ENCODE measurements at regions not wholly inside any gene's neighbourhood (a gene's known extent, or its start where the extent isn't known, plus 50 kb on each side); places are given as distances from the start of the nearest gene placed in this dataset.

DNA sequence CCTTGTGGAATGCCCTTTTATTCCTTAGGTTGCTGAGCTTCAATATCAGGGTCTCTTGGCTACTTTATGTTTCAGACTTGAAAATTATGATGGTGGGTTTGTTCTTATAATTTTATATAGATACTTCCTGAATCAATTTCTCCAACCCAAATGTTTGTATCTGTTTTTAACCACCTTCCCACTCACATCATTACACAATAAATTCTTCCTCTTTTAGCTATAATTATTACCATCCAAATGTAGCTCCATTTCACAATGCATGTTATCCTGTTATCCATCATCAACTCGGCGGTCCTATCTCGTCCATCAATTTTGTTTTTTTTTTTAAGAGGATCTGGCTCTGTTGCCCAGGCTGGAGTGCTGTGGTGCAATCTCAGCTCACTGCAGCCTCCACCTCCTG, 357.6 kb upstream of the ZP4 start:
- Histone ChIP-seq H3K27ac (ENCODE audit: low read depth in 1 of 2, low read length in 1 of 2) (no peak overlapping the region), H3K4me3 (ENCODE audit: low read length in 2 of 2) (no peak overlapping the region), H3K27me3 (ENCODE audit: control insufficient read depth in 2 of 2, insufficient read depth in 1 of 2, low read length in 1 of 2) (no peaks in the 10 kb centered on the region), H3K9me3 (ENCODE audit: control insufficient read depth in 2 of 2, insufficient read depth in 1 of 2, low read length in 1 of 2) (no peaks in the 10 kb centered on the region), H3K36me3 (ENCODE audit: control insufficient read depth in 2 of 2, insufficient read depth in 2 of 2, low read length in 1 of 2) (no peaks in the 10 kb centered on the region), H3K4me1 (ENCODE audit: control insufficient read depth in 2 of 2, insufficient read depth in 2 of 2, low read length in 2 of 2) (no peaks in the 10 kb centered on the region)
- DNase-seq (ENCODE audit: low read depth in 6 of 9, low spot score in 9 of 9): no peak
- 95% methylated on average over 3 of the region's 3 CpGs for WGBS

DNA sequence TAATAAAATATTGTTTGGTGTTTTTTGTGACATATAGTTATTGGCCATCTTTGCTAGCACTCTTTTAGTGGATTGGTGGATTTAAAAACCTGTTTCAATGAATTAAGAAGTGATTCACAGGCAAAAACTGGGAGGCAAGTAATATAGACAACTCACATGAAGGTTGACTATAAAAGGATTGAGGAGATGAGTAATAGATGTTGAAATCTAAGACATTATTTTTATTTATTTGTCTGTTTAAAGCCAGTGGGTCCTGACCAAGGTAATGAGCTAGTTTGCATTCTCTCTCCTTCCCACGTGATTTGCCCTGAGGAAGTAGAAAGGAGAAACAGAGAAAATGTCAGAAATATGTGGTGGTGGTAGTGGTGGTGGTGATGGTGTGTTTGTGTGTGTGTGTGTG, 351.5 kb upstream of the ZP4 start:
- Histone ChIP-seq H3K36me3 (ENCODE audit: control insufficient read depth in 2 of 2, insufficient read depth in 2 of 2, low read length in 1 of 2) (no peaks in the 10 kb centered on the region), H3K9me3 (ENCODE audit: control insufficient read depth in 2 of 2, insufficient read depth in 1 of 2, low read length in 1 of 2) (no peaks in the 10 kb centered on the region), H3K27ac (ENCODE audit: low read depth in 1 of 2, low read length in 1 of 2) (no peak overlapping the region), H3K4me3 (ENCODE audit: low read length in 2 of 2) (no peak overlapping the region), H3K27me3 (ENCODE audit: control insufficient read depth in 2 of 2, insufficient read depth in 1 of 2, low read length in 1 of 2) (no peaks in the 10 kb centered on the region), H3K4me1 (ENCODE audit: control insufficient read depth in 2 of 2, insufficient read depth in 2 of 2, low read length in 2 of 2) (no peaks in the 10 kb centered on the region)
- DNase-seq (ENCODE audit: low read depth in 6 of 9, low spot score in 9 of 9): no peak
- WGBS: 77% methylated on average over 1 of the region's 1 CpG

DNA sequence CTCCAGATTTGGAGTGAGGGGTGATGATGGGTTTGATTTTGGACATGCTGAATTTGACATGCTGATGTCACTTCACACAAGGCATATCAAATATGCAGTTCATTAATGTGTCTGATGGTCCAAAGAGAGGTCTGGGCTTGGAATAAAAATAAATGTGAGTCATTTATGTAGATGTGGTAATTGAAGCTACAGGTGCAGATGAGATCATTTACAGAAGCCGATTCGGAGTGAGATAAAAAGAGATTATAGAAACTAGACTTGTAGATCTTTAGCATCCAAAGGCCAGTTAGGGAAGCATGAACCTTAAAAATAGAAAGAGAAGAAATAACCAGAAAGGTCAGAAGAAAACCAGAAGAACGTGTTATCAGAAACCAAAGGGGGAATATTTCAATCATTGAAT, 350.9 kb upstream of the ZP4 start:
- Histone ChIP-seq H3K9me3 (ENCODE audit: control insufficient read depth in 2 of 2, insufficient read depth in 1 of 2, low read length in 1 of 2) (no peaks in the 10 kb centered on the region), H3K27ac (ENCODE audit: low read depth in 1 of 2, low read length in 1 of 2) (no peak overlapping the region), H3K4me3 (ENCODE audit: low read length in 2 of 2) (no peak overlapping the region), H3K36me3 (ENCODE audit: control insufficient read depth in 2 of 2, insufficient read depth in 2 of 2, low read length in 1 of 2) (no peaks in the 10 kb centered on the region), H3K27me3 (ENCODE audit: control insufficient read depth in 2 of 2, insufficient read depth in 1 of 2, low read length in 1 of 2) (no peaks in the 10 kb centered on the region), H3K4me1 (ENCODE audit: control insufficient read depth in 2 of 2, insufficient read depth in 2 of 2, low read length in 2 of 2) (no peaks in the 10 kb centered on the region)
- DNase-seq (ENCODE audit: low read depth in 6 of 9, low spot score in 9 of 9): no peak
- WGBS: 93% methylated on average over 3 of the region's 3 CpGs

DNA sequence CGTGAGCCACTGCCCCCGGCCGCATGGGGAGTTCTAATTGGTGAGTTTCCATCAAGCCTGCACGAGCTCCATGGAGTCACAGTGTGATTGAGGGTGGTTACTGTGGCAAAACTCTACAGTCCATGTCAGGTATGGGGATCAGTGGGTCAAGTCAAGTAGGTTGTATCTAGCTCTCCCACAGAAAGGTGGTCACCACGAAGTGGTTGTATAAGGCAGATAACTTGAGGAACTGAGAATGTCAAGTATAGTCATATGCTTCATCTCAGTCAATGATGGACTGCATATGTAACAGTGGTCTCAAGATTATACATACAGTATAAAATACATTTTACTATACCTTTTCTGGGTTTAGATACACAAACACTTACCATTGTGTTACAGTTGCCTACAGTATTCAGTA, 348.6 kb upstream of the ZP4 start:
- no peak overlapping the region for H3K4me3 ChIP-seq (ENCODE audit: low read length in 2 of 2)
- no peaks in the 10 kb centered on the region for H3K9me3 ChIP-seq (ENCODE audit: control insufficient read depth in 2 of 2, insufficient read depth in 1 of 2, low read length in 1 of 2)
- no peaks in the 10 kb centered on the region for H3K4me1 ChIP-seq (ENCODE audit: control insufficient read depth in 2 of 2, insufficient read depth in 2 of 2, low read length in 2 of 2)
- 96% methylated on average over 5 of the region's 5 CpGs for WGBS
- no peak for DNase-seq (ENCODE audit: low read depth in 6 of 9, low spot score in 9 of 9)
- no peaks in the 10 kb centered on the region for H3K27me3 ChIP-seq (ENCODE audit: control insufficient read depth in 2 of 2, insufficient read depth in 1 of 2, low read length in 1 of 2)
- H3K27ac ChIP-seq (ENCODE audit: low read depth in 1 of 2, low read length in 1 of 2): no peak overlapping the region
- H3K36me3 ChIP-seq (ENCODE audit: control insufficient read depth in 2 of 2, insufficient read depth in 2 of 2, low read length in 1 of 2): no peaks in the 10 kb centered on the region

DNA sequence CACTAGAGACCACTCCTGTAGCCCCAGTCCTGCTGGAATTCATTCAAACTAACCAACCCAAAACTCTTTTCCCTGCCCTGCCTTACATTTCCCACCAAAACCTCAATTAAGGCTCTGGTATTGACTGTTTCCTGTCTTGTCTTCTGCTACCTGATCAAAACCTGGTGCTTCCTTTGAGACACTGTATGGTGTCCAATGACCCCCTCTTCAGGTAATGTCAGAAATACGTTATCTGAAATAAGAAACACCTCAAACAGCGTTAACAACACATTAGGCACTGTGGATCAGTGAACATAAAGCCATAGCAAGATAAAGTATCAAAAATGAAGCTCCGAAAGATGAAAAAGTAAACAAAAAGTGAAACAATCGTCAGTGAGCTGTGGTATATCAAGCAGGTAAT, 343.2 kb upstream of the ZP4 start:
- whole genome bisulfite sequencing: 80% methylated on average over 4 of the region's 4 CpGs
- Histone ChIP-seq H3K4me1 (ENCODE audit: control insufficient read depth in 2 of 2, insufficient read depth in 2 of 2, low read length in 2 of 2) (no peaks in the 10 kb centered on the region), H3K9me3 (ENCODE audit: control insufficient read depth in 2 of 2, insufficient read depth in 1 of 2, low read length in 1 of 2) (no peaks in the 10 kb centered on the region), H3K27ac (ENCODE audit: low read depth in 1 of 2, low read length in 1 of 2) (no peak overlapping the region), H3K4me3 (ENCODE audit: low read length in 2 of 2) (no peak overlapping the region), H3K36me3 (ENCODE audit: control insufficient read depth in 2 of 2, insufficient read depth in 2 of 2, low read length in 1 of 2) (no peaks in the 10 kb centered on the region), H3K27me3 (ENCODE audit: control insufficient read depth in 2 of 2, insufficient read depth in 1 of 2, low read length in 1 of 2) (no peaks in the 10 kb centered on the region)
- DNase-seq (ENCODE audit: low read depth in 6 of 9, low spot score in 9 of 9): no peak

DNA sequence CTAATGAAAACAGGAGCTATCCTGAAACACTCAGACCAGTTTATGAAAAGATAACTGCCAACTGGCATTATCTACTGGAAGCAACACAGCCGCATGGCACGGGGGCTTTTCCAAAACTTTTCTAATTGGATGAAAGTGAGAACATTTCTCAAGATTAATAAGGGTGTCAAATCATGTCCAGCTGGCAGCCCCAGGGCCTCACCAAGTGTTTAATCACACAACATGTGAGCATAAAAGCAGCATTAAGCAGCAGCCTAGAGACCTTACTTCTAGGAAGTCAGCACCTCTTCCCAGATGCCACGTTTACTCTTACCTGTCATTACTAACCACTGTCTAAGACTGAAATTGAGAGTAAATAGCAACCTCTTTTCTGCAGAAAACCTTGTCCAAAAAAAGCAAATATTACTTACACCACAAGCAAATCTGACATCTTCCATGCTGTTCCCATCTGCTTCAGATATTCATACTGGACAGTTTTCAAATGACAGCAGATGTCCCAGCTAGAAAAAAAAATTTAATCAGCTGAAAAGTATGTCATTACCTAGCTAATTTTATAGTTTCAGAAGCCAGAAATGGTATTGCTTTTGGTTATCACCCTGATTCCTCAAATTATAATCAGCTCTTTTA, 341.5 kb upstream of the ZP4 start:
- no peaks in the 10 kb centered on the region for H3K27me3 ChIP-seq (ENCODE audit: control insufficient read depth in 2 of 2, insufficient read depth in 1 of 2, low read length in 1 of 2)
- no peak overlapping the region for H3K27ac ChIP-seq (ENCODE audit: low read depth in 1 of 2, low read length in 1 of 2)
- WGBS: 95% methylated on average over 3 of the region's 3 CpGs
- H3K4me3 ChIP-seq (ENCODE audit: low read length in 2 of 2): no peak overlapping the region
- H3K36me3 ChIP-seq (ENCODE audit: control insufficient read depth in 2 of 2, insufficient read depth in 2 of 2, low read length in 1 of 2): no peaks in the 10 kb centered on the region
- no peaks in the 10 kb centered on the region for H3K4me1 ChIP-seq (ENCODE audit: control insufficient read depth in 2 of 2, insufficient read depth in 2 of 2, low read length in 2 of 2)
- no peaks in the 10 kb centered on the region for H3K9me3 ChIP-seq (ENCODE audit: control insufficient read depth in 2 of 2, insufficient read depth in 1 of 2, low read length in 1 of 2)
- DNase-seq (ENCODE audit: low read depth in 6 of 9, low spot score in 9 of 9): no peak

DNA sequence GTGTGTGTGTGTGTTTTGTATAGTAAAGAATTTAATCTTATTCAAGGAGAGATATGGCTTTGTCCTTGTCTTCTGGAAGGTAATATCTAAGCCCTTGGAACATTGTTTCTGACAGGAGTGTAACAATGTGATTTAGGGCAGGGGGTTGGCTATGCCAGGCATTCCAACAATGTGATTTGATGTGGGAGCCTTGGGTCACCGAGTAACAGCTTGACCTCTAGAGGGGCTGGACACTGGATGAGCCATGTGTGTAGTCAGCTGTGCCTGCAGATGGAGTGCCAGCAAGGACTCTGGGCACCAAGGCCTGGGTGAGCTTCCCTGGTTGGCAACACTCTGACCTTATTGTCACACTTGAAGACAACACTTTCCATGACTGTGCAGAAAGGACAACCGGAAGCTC, 336.1 kb upstream of the ZP4 start:
- no peak overlapping the region for H3K4me3 ChIP-seq (ENCODE audit: low read length in 2 of 2)
- WGBS: 97% methylated on average over 2 of the region's 2 CpGs
- H3K27me3 ChIP-seq (ENCODE audit: control insufficient read depth in 2 of 2, insufficient read depth in 1 of 2, low read length in 1 of 2): no peaks in the 10 kb centered on the region
- no peaks in the 10 kb centered on the region for H3K4me1 ChIP-seq (ENCODE audit: control insufficient read depth in 2 of 2, insufficient read depth in 2 of 2, low read length in 2 of 2)
- H3K27ac ChIP-seq (ENCODE audit: low read depth in 1 of 2, low read length in 1 of 2): no peak overlapping the region
- DNase-seq (ENCODE audit: low read depth in 6 of 9, low spot score in 9 of 9): no peak
- H3K9me3 ChIP-seq (ENCODE audit: control insufficient read depth in 2 of 2, insufficient read depth in 1 of 2, low read length in 1 of 2): no peaks in the 10 kb centered on the region
- H3K36me3 ChIP-seq (ENCODE audit: control insufficient read depth in 2 of 2, insufficient read depth in 2 of 2, low read length in 1 of 2): no peaks in the 10 kb centered on the region

DNA sequence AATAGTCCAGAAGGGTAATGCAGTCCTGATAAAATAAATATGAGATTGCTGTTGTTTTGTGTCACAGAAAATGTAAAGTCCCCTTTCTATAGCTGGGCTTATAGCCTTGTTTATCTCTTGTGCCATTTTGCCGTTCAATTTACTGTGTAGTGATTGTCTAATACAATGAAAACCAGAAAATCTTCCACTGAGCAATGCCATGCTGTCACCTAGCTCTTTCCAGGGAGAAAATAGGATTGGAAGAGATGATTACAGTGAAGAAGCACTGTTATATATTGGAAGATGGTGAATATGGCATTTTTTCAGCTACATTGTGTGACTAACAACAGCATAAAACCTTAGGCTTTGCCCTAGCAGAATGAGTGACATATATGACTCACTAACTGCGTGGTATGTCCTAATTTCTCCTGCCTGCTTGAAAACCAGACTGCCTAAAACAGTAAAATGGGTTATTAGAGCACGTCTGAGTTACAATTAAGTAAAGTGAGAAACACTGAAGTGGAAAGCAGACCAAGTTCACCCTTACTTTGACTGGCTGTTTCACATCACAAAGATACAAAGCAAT, 332.4 kb upstream of the ZP4 start:
- Histone ChIP-seq H3K4me3 (ENCODE audit: low read length in 2 of 2) (no peak overlapping the region), H3K36me3 (ENCODE audit: control insufficient read depth in 2 of 2, insufficient read depth in 2 of 2, low read length in 1 of 2) (no peaks in the 10 kb centered on the region), H3K4me1 (ENCODE audit: control insufficient read depth in 2 of 2, insufficient read depth in 2 of 2, low read length in 2 of 2) (no peaks in the 10 kb centered on the region), H3K27me3 (ENCODE audit: control insufficient read depth in 2 of 2, insufficient read depth in 1 of 2, low read length in 1 of 2) (no peaks in the 10 kb centered on the region), H3K27ac (ENCODE audit: low read depth in 1 of 2, low read length in 1 of 2) (no peak overlapping the region), H3K9me3 (ENCODE audit: control insufficient read depth in 2 of 2, insufficient read depth in 1 of 2, low read length in 1 of 2) (no peaks in the 10 kb centered on the region)
- WGBS: 86% methylated on average over 3 of the region's 3 CpGs
- no peak for DNase-seq (ENCODE audit: low read depth in 6 of 9, low spot score in 9 of 9)

DNA sequence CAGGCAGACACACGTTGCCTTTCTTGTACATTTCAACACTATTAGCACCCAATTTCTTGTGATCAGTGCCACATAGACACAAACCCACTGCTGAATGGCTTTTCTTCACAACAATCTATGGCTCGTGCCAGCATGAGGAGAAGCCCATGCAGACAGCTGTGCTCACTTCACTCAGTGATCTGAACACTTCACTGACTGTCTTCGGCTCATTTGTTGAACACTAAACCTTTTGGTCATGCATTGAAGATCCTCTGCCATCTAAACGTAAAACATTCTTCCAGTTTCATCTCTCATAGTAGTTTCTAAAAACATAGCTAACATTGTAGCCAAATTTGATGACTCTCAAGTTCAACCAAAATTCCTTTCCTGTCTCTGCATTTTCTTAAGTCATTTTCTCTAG, 331.0 kb upstream of the ZP4 start:
- H3K9me3 ChIP-seq (ENCODE audit: control insufficient read depth in 2 of 2, insufficient read depth in 1 of 2, low read length in 1 of 2): no peaks in the 10 kb centered on the region
- no peak for DNase-seq (ENCODE audit: low read depth in 6 of 9, low spot score in 9 of 9)
- no peaks in the 10 kb centered on the region for H3K27me3 ChIP-seq (ENCODE audit: control insufficient read depth in 2 of 2, insufficient read depth in 1 of 2, low read length in 1 of 2)
- WGBS: 77% methylated on average over 4 of the region's 4 CpGs
- H3K27ac ChIP-seq (ENCODE audit: low read depth in 1 of 2, low read length in 1 of 2): no peak overlapping the region
- no peak overlapping the region for H3K4me3 ChIP-seq (ENCODE audit: low read length in 2 of 2)
- no peaks in the 10 kb centered on the region for H3K4me1 ChIP-seq (ENCODE audit: control insufficient read depth in 2 of 2, insufficient read depth in 2 of 2, low read length in 2 of 2)
- H3K36me3 ChIP-seq (ENCODE audit: control insufficient read depth in 2 of 2, insufficient read depth in 2 of 2, low read length in 1 of 2): no peaks in the 10 kb centered on the region

Data from thymus (tissue), 11 donors.